ENCODE measurements at regions not wholly inside any gene's neighbourhood (a gene's known extent, or its start where the extent isn't known, plus 50 kb on each side); places are given as distances from the start of the nearest gene placed in this dataset.

DNA sequence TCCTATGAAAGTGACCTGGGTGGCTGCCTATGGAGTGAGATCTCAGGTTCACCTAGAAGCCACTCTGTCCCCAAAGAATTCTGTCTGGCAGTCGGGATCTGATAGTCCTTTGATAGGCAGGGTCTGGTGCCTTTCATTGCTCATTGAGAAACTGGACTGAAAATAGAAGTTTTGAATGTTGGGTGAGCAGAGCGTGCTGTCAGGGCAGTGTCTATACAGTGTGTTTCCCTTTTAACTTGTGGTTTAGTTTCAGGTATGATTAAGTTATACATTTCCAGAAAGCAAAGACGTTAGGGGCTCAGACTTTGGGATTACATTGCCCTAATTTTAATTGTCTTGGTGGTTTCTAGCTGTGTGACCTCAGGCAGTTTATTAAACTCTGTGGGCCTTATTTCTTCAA lies 111.3 kb upstream of the PAX6 start:
- H3K4me3 ChIP-seq (ENCODE audit: control insufficient read depth in 2 of 3, extremely low read depth in 1 of 3, insufficient read depth in 2 of 3, low read depth in 1 of 3, low read length in 3 of 3): no peak overlapping the region
- TF ChIP-seq EZH2 (IDR thresholded peaks at IDR 0.05; ENCODE audit: low read length) (no peak), CTCF (optimal IDR thresholded peaks at IDR 0.05 in 1 of 3, IDR thresholded peaks at IDR 0.05 in 1 of 3, conservative IDR thresholded peaks at IDR 0.05 in 1 of 3; ENCODE audit: extremely low read depth in 1 of 3, insufficient read depth in 2 of 3, low read length in 3 of 3) (no peak)
- no peak overlapping the region for H2AFZ ChIP-seq (ENCODE audit: control insufficient read depth, low read length)
- dilution Hi-C loops (cut with MboI; ENCODE audit: extremely low pct_ligation_motif_present, low sequenced_read_pairs): no loop called here
- H3K36me3 ChIP-seq (ENCODE audit: control insufficient read depth in 2 of 2, extremely low read depth in 1 of 2, insufficient read depth in 2 of 2, low read length in 2 of 2): no peaks in the 10 kb centered on the region
- no peaks in the 10 kb centered on the region for H3K9me1 ChIP-seq (ENCODE audit: control insufficient read depth, extremely low read depth, insufficient read depth, low read length)
- H3K4me2 ChIP-seq (ENCODE audit: control insufficient read depth, extremely low read depth, insufficient read depth, low read depth, low read length): no peak overlapping the region
- no peaks in the 10 kb centered on the region for H4K20me1 ChIP-seq (ENCODE audit: control insufficient read depth, extremely low read depth, insufficient read depth, low read length)
- H3K27me3 ChIP-seq (ENCODE audit: control insufficient read depth, extremely low read depth, insufficient read depth, low read length): no peaks in the 10 kb centered on the region
- no peak overlapping the region for H3K27ac ChIP-seq (ENCODE audit: control insufficient read depth, insufficient read depth, low read length)
- no peaks in the 10 kb centered on the region for H3K4me1 ChIP-seq (ENCODE audit: control insufficient read depth, extremely low read depth, insufficient read depth, low read length)
- no peaks in the 10 kb centered on the region for H3K79me2 ChIP-seq (ENCODE audit: control insufficient read depth, insufficient read depth, low read length)
- DNase-seq (ENCODE audit: low read depth, low spot score): no peak
- no peak for FAIRE-seq
- H3K9ac ChIP-seq (ENCODE audit: control insufficient read depth, extremely low read depth, insufficient read depth, low read length): no peak overlapping the region
- no peaks in the 10 kb centered on the region for H3K9me3 ChIP-seq (ENCODE audit: control insufficient read depth, low read depth, low read length)

DNA sequence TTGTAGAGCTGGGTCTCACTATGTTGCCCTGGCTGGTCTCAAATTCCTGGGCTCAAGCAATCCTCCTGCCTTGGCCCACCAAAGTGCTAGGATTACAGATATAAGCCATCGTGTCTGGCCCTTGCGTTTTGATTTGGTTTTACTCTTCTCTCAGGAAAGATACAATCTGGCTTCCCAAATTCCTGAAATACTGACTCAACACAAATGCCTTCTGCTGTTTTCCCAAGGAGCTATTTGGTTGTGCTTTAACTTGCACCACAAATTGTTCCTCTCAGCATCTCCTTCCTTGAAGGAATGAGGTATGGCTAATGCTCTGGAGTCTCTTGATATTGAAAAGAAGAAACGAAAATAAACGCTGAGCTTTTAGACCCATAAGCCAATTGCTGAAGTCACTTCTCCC lies 110.0 kb upstream of the PAX6 start:
- Histone ChIP-seq H3K9ac (ENCODE audit: control insufficient read depth, extremely low read depth, insufficient read depth, low read length) (no peak overlapping the region), H3K27me3 (ENCODE audit: control insufficient read depth, extremely low read depth, insufficient read depth, low read length) (no peaks in the 10 kb centered on the region), H3K4me2 (ENCODE audit: control insufficient read depth, extremely low read depth, insufficient read depth, low read depth, low read length) (no peak overlapping the region), H3K79me2 (ENCODE audit: control insufficient read depth, insufficient read depth, low read length) (no peaks in the 10 kb centered on the region), H3K36me3 (ENCODE audit: control insufficient read depth in 2 of 2, extremely low read depth in 1 of 2, insufficient read depth in 2 of 2, low read length in 2 of 2) (no peaks in the 10 kb centered on the region), H3K4me1 (ENCODE audit: control insufficient read depth, extremely low read depth, insufficient read depth, low read length) (no peaks in the 10 kb centered on the region), H3K27ac (ENCODE audit: control insufficient read depth, insufficient read depth, low read length) (no peak overlapping the region), H2AFZ (ENCODE audit: control insufficient read depth, low read length) (no peak overlapping the region), H3K9me3 (ENCODE audit: control insufficient read depth, low read depth, low read length) (no peaks in the 10 kb centered on the region), H3K4me3 (ENCODE audit: control insufficient read depth in 2 of 3, extremely low read depth in 1 of 3, insufficient read depth in 2 of 3, low read depth in 1 of 3, low read length in 3 of 3) (no peak overlapping the region), H3K9me1 (ENCODE audit: control insufficient read depth, extremely low read depth, insufficient read depth, low read length) (no peaks in the 10 kb centered on the region), H4K20me1 (ENCODE audit: control insufficient read depth, extremely low read depth, insufficient read depth, low read length) (no peaks in the 10 kb centered on the region)
- DNase-seq (ENCODE audit: low read depth, low spot score) (no peak), FAIRE-seq (no peak)
- TF ChIP-seq CTCF (optimal IDR thresholded peaks at IDR 0.05 in 1 of 3, IDR thresholded peaks at IDR 0.05 in 1 of 3, conservative IDR thresholded peaks at IDR 0.05 in 1 of 3; ENCODE audit: extremely low read depth in 1 of 3, insufficient read depth in 2 of 3, low read length in 3 of 3) (no peak), EZH2 (IDR thresholded peaks at IDR 0.05; ENCODE audit: low read length) (no peak)
- dilution Hi-C loops (cut with MboI; ENCODE audit: extremely low pct_ligation_motif_present, low sequenced_read_pairs): no loop called here
